ENCODE measurements at regions not wholly inside any gene's neighbourhood (a gene's known extent, or its start where the extent isn't known, plus 50 kb on each side); places are given as distances from the start of the nearest gene placed in this dataset.

DNA sequence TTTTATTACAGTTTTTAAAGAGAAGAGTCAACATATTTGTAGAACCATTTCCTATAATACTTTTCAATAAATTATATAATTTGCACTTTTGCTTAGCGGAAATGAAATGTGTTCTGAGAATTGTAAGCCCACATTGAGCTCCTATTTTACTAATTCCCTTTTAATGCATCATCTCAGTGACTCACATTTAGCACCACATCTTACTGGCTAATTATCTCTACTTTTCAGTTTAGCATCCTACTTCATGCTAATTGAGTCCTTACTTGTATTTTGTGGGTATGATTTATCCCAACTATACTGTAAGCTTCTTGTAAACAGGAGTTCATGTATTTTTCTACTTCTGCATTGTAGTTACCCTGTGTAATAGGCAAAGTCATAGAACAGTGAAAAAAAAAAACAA, 67.5 kb downstream of the TMX1 start:
- no peaks in the 10 kb centered on the region for H3K27me3 ChIP-seq
- H3K4me3 ChIP-seq = no peak overlapping the region
- WGBS, 4 donors = 91 to 100% (median 98%) methylated on average over 1 of the region's 1 CpG
- DNase-seq = no peak
- ATAC-seq = no peak
- H3K27ac ChIP-seq = no peak overlapping the region
- no peaks in the 10 kb centered on the region for H3K9me3 ChIP-seq
- no peaks in the 10 kb centered on the region for H3K36me3 ChIP-seq
- TF ChIP-seq POLR2A (IDR thresholded peaks at IDR 0.05) = no peak
- peaks cover 0 to 25% (median 8%) of the 10 kb centered on the region in 12 donors for H3K4me1 ChIP-seq
- intact Hi-C loops (cut with DNase I) = no loop called here

DNA sequence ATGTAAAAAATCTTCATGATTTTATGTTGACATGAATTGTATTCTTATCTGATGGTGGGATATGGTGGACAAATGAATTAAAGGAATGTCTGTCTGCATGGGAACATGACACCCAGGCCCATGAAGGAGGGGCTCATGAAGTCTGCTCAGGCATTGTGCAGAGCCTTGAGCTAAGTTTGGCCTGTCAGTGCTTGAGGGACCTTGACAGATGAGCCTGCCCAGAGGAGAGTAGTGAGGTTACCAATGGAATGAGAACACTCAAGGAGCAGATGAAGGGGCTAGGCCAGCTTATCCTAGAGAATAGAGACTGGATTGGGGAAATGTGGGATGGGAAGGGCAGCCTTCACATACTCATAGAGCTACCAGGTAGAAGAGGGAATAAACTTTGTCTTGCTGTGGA, 68.8 kb downstream of the TMX1 start:
- intact Hi-C loops (cut with DNase I) = no loop called here
- H3K27me3 ChIP-seq = no peaks in the 10 kb centered on the region
- H3K4me1 ChIP-seq = peaks cover 0 to 21% (median 6%) of the 10 kb centered on the region in 12 donors
- DNase-seq = no peak
- no peak overlapping the region for H3K27ac ChIP-seq
- H3K9me3 ChIP-seq = no peaks in the 10 kb centered on the region
- no peak for ATAC-seq
- no peak overlapping the region for H3K4me3 ChIP-seq
- TF ChIP-seq POLR2A (IDR thresholded peaks at IDR 0.05) = no peak
- TF ChIP-seq, protein P1, sequence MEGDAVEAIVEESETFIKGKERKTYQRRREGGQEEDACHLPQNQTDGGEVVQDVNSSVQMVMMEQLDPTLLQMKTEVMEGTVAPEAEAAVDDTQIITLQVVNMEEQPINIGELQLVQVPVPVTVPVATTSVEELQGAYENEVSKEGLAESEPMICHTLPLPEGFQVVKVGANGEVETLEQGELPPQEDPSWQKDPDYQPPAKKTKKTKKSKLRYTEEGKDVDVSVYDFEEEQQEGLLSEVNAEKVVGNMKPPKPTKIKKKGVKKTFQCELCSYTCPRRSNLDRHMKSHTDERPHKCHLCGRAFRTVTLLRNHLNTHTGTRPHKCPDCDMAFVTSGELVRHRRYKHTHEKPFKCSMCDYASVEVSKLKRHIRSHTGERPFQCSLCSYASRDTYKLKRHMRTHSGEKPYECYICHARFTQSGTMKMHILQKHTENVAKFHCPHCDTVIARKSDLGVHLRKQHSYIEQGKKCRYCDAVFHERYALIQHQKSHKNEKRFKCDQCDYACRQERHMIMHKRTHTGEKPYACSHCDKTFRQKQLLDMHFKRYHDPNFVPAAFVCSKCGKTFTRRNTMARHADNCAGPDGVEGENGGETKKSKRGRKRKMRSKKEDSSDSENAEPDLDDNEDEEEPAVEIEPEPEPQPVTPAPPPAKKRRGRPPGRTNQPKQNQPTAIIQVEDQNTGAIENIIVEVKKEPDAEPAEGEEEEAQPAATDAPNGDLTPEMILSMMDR (IDR thresholded peaks at IDR 0.05) = no peak
- H3K36me3 ChIP-seq = no peaks in the 10 kb centered on the region

DNA sequence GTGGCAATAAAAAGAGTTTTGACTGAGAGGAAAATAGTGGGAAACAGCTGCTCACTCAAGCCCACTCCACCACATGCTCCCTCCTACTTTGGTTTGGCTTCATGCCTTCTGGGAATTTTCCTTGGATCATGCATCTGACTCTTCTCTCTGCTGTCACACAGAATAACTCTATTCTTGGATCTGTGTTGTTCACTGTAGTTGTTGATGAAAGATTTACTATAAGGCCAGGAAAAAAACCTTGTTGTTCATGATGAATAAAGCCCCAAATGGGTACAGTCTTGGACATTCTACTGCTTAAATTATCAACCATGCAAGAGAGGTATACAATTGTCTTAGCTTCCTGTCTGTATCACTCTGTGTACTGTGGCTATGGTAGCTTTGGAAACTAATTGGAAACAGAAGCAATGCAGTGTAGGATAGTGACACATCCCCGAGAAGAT, 70.5 kb downstream of the TMX1 start:
- Histone ChIP-seq H3K4me3 (no peak overlapping the region), H3K9me3 (no peaks in the 10 kb centered on the region), H3K36me3 (no peaks in the 10 kb centered on the region), H3K4me1 (peaks cover 0 to 21% (median 6%) of the 10 kb centered on the region in 12 donors), H3K27ac (peak overlapping the region in 10 of 12 donors; percentile 1 to 62 (median 36)), H3K27me3 (no peaks in the 10 kb centered on the region)
- WGBS, 4 donors = 38 to 63% (median 54%) methylated on average over 1 of the region's 1 CpG
- ATAC-seq (peak; percentile 38 to 91 (median 72)), DNase-seq (peak in 2 of 5 donors; percentile 43 to 62)
- intact Hi-C loops (cut with DNase I) = no loop called here
- no peak for TF ChIP-seq POLR2A (IDR thresholded peaks at IDR 0.05)
- TF ChIP-seq, protein P1 (IDR thresholded peaks at IDR 0.05) = no peak

DNA sequence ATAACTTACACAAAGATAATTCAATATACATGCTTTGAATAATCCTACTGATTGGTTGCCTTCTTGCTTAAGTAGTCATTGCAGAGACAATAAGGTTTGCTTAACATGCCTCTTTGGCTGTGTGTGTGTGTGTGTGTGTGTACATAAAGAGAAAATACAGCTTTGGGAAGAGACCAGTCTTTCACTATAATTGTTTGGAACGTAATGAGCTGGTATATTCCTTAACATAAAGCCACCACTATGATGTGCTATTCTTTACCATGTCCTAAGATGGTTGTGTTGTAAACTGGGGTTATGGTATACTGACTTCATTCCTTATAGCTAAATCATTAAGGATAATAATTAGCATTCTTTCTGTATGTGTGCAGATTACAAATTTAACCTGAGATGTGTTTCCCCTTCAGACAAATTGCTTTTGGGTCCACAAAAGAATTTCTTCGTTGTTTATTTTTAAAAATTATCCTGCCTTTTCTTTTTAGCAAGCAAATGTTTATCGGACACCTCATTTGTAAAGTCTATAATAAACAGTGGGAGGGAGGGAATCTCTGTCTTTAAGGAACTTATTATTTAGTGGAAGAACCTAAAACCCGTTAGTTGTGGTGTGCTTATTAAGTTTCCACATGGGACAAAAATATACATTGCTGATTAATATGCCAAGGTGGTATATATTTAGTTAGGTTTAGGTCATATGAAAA, 74.4 kb downstream of the TMX1 start:
- no peaks in the 10 kb centered on the region for H3K36me3 ChIP-seq
- intact Hi-C loops (cut with DNase I) = no loop called here
- H3K27me3 ChIP-seq = no peaks in the 10 kb centered on the region
- no peak for ATAC-seq
- WGBS, 4 donors = 93 to 95% (median 94%) methylated on average over 4 of the region's 4 CpGs
- no peaks in the 10 kb centered on the region for H3K9me3 ChIP-seq
- H3K4me1 ChIP-seq = peaks cover 0 to 43% (median 14%) of the 10 kb centered on the region in 12 donors
- H3K27ac ChIP-seq = no peak overlapping the region
- no peak for DNase-seq
- TF ChIP-seq, protein P1 (IDR thresholded peaks at IDR 0.05) = no peak
- no peak for TF ChIP-seq POLR2A (IDR thresholded peaks at IDR 0.05)
- H3K4me3 ChIP-seq = no peak overlapping the region

DNA sequence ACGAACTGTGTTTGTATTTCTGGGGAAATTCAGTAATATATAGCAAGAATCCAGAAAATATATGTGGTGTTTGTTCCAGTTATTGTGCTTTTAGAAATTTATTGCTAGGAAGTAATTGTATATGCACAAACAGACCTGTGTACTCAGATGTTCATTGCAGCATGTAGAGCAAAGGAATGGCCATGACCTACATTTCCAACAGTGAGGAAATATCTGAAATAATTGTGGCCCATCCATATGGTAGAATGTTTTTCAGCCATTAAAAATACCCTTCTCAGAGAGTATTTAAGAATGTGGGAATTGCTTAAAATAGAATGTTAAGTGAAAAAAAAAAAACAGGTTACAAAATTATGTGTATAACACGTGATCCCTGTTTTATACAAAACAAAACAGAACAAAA, 77.3 kb downstream of the TMX1 start:
- ATAC-seq (no peak), DNase-seq (no peak)
- WGBS, 4 donors = 70 to 82% (median 77%) methylated on average over 2 of the region's 2 CpGs
- Histone ChIP-seq H3K27ac (no peak overlapping the region), H3K4me3 (no peak overlapping the region), H3K4me1 (peaks cover 0 to 27% (median 12%) of the 10 kb centered on the region in 12 donors), H3K9me3 (no peaks in the 10 kb centered on the region), H3K27me3 (no peaks in the 10 kb centered on the region), H3K36me3 (no peaks in the 10 kb centered on the region)
- intact Hi-C loops (cut with DNase I) = no loop called here
- TF ChIP-seq, protein P1 (IDR thresholded peaks at IDR 0.05) = no peak
- no peak for TF ChIP-seq POLR2A (IDR thresholded peaks at IDR 0.05)

Measured in heart left ventricle (tissue), 16 donors.